Adipocyte (in vitro differentiated cells): ENCODE measurements at regions not wholly inside any gene's neighbourhood (a gene's known extent, or its start where the extent isn't known, plus 50 kb on each side); places are given as distances from the start of the nearest gene placed in this dataset.

ENCODE experiments used
- DNase-seq: peaks from one replicate; pipeline ENCODE4 v3.0.0-alpha.2; 2015; ENCODE audit warnings: low read depth
- H3K27me3 ChIP-seq: replicated peaks from 2 replicates; pipeline ENCODE4 v1.7.0; 2013; ENCODE audit warnings: mild to moderate bottlenecking, low read length, moderate library complexity; ENCODE audit not compliant: control insufficient read depth, insufficient read depth
- H3K36me3 ChIP-seq: 2 replicates; pipeline ENCODE4 v1.7.0; 2013; ENCODE audit warnings: low read length, mild to moderate bottlenecking, moderate library complexity; ENCODE audit not compliant: control insufficient read depth, insufficient read depth, severe bottlenecking
- H3K4me1 ChIP-seq: 2 replicates; pipeline ENCODE4 v1.7.0; 2013; ENCODE audit warnings: mild to moderate bottlenecking, low read length, moderate library complexity; ENCODE audit not compliant: control insufficient read depth, insufficient read depth
- H3K4me3 ChIP-seq: 2 replicates; pipeline ENCODE4 v1.7.0; 2013; ENCODE audit warnings: mild to moderate bottlenecking, low read length, moderate library complexity
- H3K9ac ChIP-seq: 2 replicates; pipeline ENCODE4 v1.7.0; 2013; ENCODE audit warnings: mild to moderate bottlenecking, low read length, moderate library complexity
- H3K9me3 ChIP-seq: 2 replicates; pipeline ENCODE4 v1.7.0; 2013; ENCODE audit warnings: mild to moderate bottlenecking, low read length, moderate library complexity; ENCODE audit not compliant: control insufficient read depth

GRCh38 chr12:87930033-87930432 is 99.2 kb downstream of the C12orf50 start:
- H3K4me3 ChIP-seq = no peak overlapping the region
- H3K36me3 ChIP-seq = no peaks in the 10 kb centered on the region
- no peak overlapping the region for H3K9ac ChIP-seq
- H3K4me1 ChIP-seq = peaks cover 5% of the 10 kb centered on the region
- peak; percentile 83 for DNase-seq
- H3K27me3 ChIP-seq = no peaks in the 10 kb centered on the region
- no peaks in the 10 kb centered on the region for H3K9me3 ChIP-seq

- Histone ChIP-seq H3K36me3 (no peaks in the 10 kb centered on the region), H3K9ac (no peak overlapping the region), H3K4me3 (no peak overlapping the region), H3K27me3 (no peaks in the 10 kb centered on the region), H3K4me1 (peaks cover 5% of the 10 kb centered on the region), H3K9me3 (no peaks in the 10 kb centered on the region)
- DNase-seq = no peak
Observed at GRCh38 chr12:87929346-87929745, 99.9 kb downstream of the C12orf50 start.

- Histone ChIP-seq H3K4me3 (no peak overlapping the region), H3K36me3 (no peaks in the 10 kb centered on the region), H3K27me3 (no peaks in the 10 kb centered on the region), H3K4me1 (peaks cover 13% of the 10 kb centered on the region), H3K9ac (no peak overlapping the region), H3K9me3 (no peaks in the 10 kb centered on the region)
- no peak for DNase-seq
Observed at GRCh38 chr12:87928031-87928430, 101.2 kb downstream of the C12orf50 start.

GRCh38 chr12:87925021-87925420 is 104.2 kb downstream of the C12orf50 start:
- no peaks in the 10 kb centered on the region for H3K36me3 ChIP-seq
- no peaks in the 10 kb centered on the region for H3K27me3 ChIP-seq
- no peaks in the 10 kb centered on the region for H3K9me3 ChIP-seq
- peaks cover 11% of the 10 kb centered on the region for H3K4me1 ChIP-seq
- no peak overlapping the region for H3K9ac ChIP-seq
- H3K4me3 ChIP-seq = no peak overlapping the region
- DNase-seq = no peak

GRCh38 chr12:87924149-87924548 is 105.1 kb downstream of the C12orf50 start:
- Histone ChIP-seq H3K9ac (no peak overlapping the region), H3K4me3 (no peak overlapping the region), H3K36me3 (no peaks in the 10 kb centered on the region), H3K4me1 (peaks cover 11% of the 10 kb centered on the region), H3K27me3 (no peaks in the 10 kb centered on the region), H3K9me3 (no peaks in the 10 kb centered on the region)
- DNase-seq = peak; percentile 33

- Histone ChIP-seq H3K36me3 (no peaks in the 10 kb centered on the region), H3K27me3 (no peaks in the 10 kb centered on the region), H3K9me3 (no peaks in the 10 kb centered on the region), H3K9ac (no peak overlapping the region), H3K4me3 (no peak overlapping the region), H3K4me1 (peaks cover 11% of the 10 kb centered on the region)
- no peak for DNase-seq
Observed at GRCh38 chr12:87923361-87923760, 105.8 kb downstream of the C12orf50 start.

GRCh38 chr12:87922736-87923135 is 106.5 kb downstream of the C12orf50 start:
- Histone ChIP-seq H3K27me3 (no peaks in the 10 kb centered on the region), H3K9ac (no peak overlapping the region), H3K4me1 (peaks cover 11% of the 10 kb centered on the region), H3K4me3 (no peak overlapping the region), H3K9me3 (no peaks in the 10 kb centered on the region), H3K36me3 (no peaks in the 10 kb centered on the region)
- DNase-seq = no peak

GRCh38 chr12:87921621-87922020 is 107.6 kb downstream of the C12orf50 start:
- no peaks in the 10 kb centered on the region for H3K36me3 ChIP-seq
- H3K4me1 ChIP-seq = peaks cover 11% of the 10 kb centered on the region
- H3K4me3 ChIP-seq = no peak overlapping the region
- no peaks in the 10 kb centered on the region for H3K27me3 ChIP-seq
- no peak for DNase-seq
- no peaks in the 10 kb centered on the region for H3K9me3 ChIP-seq
- no peak overlapping the region for H3K9ac ChIP-seq

GRCh38 chr12:87920139-87920538 is 109.1 kb downstream of the C12orf50 start:
- no peaks in the 10 kb centered on the region for H3K27me3 ChIP-seq
- H3K9me3 ChIP-seq = no peaks in the 10 kb centered on the region
- DNase-seq = no peak
- H3K4me3 ChIP-seq = no peak overlapping the region
- H3K4me1 ChIP-seq = peaks cover 11% of the 10 kb centered on the region
- H3K36me3 ChIP-seq = no peaks in the 10 kb centered on the region
- no peak overlapping the region for H3K9ac ChIP-seq

- H3K9me3 ChIP-seq = no peaks in the 10 kb centered on the region
- H3K9ac ChIP-seq = no peak overlapping the region
- H3K36me3 ChIP-seq = no peaks in the 10 kb centered on the region
- H3K27me3 ChIP-seq = no peaks in the 10 kb centered on the region
- DNase-seq = peak; percentile 17
- no peak overlapping the region for H3K4me3 ChIP-seq
- no peaks in the 10 kb centered on the region for H3K4me1 ChIP-seq
Observed at GRCh38 chr12:87901457-87901856, 127.7 kb downstream of the C12orf50 start.

- H3K36me3 ChIP-seq = no peaks in the 10 kb centered on the region
- no peaks in the 10 kb centered on the region for H3K4me1 ChIP-seq
- no peaks in the 10 kb centered on the region for H3K27me3 ChIP-seq
- no peak overlapping the region for H3K4me3 ChIP-seq
- DNase-seq = no peak
- H3K9ac ChIP-seq = no peak overlapping the region
- H3K9me3 ChIP-seq = no peaks in the 10 kb centered on the region
Observed at GRCh38 chr12:87897662-87898061, 131.5 kb downstream of the C12orf50 start.

GRCh38 chr12:87883806-87884205 is 145.4 kb downstream of the C12orf50 start:
- Histone ChIP-seq H3K9me3 (no peaks in the 10 kb centered on the region), H3K4me1 (no peaks in the 10 kb centered on the region), H3K27me3 (no peaks in the 10 kb centered on the region), H3K4me3 (peak overlapping the region; percentile 64), H3K36me3 (no peaks in the 10 kb centered on the region), H3K9ac (no peak overlapping the region)
- peak; percentile 17 for DNase-seq
